ENCODE measurements at regions not wholly inside any gene's neighbourhood (a gene's known extent, or its start where the extent isn't known, plus 50 kb on each side); places are given as distances from the start of the nearest gene placed in this dataset.

GRCh38 chr6:163750431-163751031, 336.0 kb downstream of the QKI start:
- Histone ChIP-seq H4K20me1 (ENCODE audit: control insufficient read depth, extremely low read depth, insufficient read depth, low read length) (no peaks in the 10 kb centered on the region), H2AFZ (ENCODE audit: control insufficient read depth, low read length) (peak overlapping the region; percentile 83), H3K4me1 (ENCODE audit: control insufficient read depth, extremely low read depth, insufficient read depth, low read length) (peaks cover 24% of the 10 kb centered on the region), H3K36me3 (ENCODE audit: control insufficient read depth in 2 of 2, extremely low read depth in 1 of 2, insufficient read depth in 2 of 2, low read length in 2 of 2) (no peaks in the 10 kb centered on the region), H3K9ac (ENCODE audit: control insufficient read depth, extremely low read depth, insufficient read depth, low read length) (no peak overlapping the region), H3K9me3 (ENCODE audit: control insufficient read depth, low read depth, low read length) (peaks cover 1% of the 10 kb centered on the region), H3K9me1 (ENCODE audit: control insufficient read depth, extremely low read depth, insufficient read depth, low read length) (no peaks in the 10 kb centered on the region), H3K4me3 (ENCODE audit: control insufficient read depth in 2 of 3, extremely low read depth in 1 of 3, insufficient read depth in 2 of 3, low read depth in 1 of 3, low read length in 3 of 3) (peak overlapping the region in 1 of 3 experiments; percentile 32), H3K79me2 (ENCODE audit: control insufficient read depth, insufficient read depth, low read length) (no peaks in the 10 kb centered on the region), H3K4me2 (ENCODE audit: control insufficient read depth, extremely low read depth, insufficient read depth, low read depth, low read length) (peak overlapping the region; percentile 54), H3K27me3 (ENCODE audit: control insufficient read depth, extremely low read depth, insufficient read depth, low read length) (no peaks in the 10 kb centered on the region), H3K27ac (ENCODE audit: control insufficient read depth, insufficient read depth, low read length) (peak overlapping the region; percentile 20)
- DNase-seq (ENCODE audit: low read depth, low spot score) = no peak
- FAIRE-seq = no peak
- TF ChIP-seq EZH2 (IDR thresholded peaks at IDR 0.05; ENCODE audit: low read length) = no peak
- no peak for TF ChIP-seq CTCF (optimal IDR thresholded peaks at IDR 0.05 in 1 of 3, IDR thresholded peaks at IDR 0.05 in 1 of 3, conservative IDR thresholded peaks at IDR 0.05 in 1 of 3; ENCODE audit: extremely low read depth in 1 of 3, insufficient read depth in 2 of 3, low read length in 3 of 3)
- dilution Hi-C loops (cut with MboI; ENCODE audit: extremely low pct_ligation_motif_present, low sequenced_read_pairs) = no loop called here

GRCh38 chr6:163748886-163749285, 334.4 kb downstream of the QKI start:
- Histone ChIP-seq H3K4me1 (ENCODE audit: control insufficient read depth, extremely low read depth, insufficient read depth, low read length) (peaks cover 24% of the 10 kb centered on the region), H3K9me3 (ENCODE audit: control insufficient read depth, low read depth, low read length) (peaks cover 1% of the 10 kb centered on the region), H3K27ac (ENCODE audit: control insufficient read depth, insufficient read depth, low read length) (no peak overlapping the region), H3K79me2 (ENCODE audit: control insufficient read depth, insufficient read depth, low read length) (no peaks in the 10 kb centered on the region), H3K27me3 (ENCODE audit: control insufficient read depth, extremely low read depth, insufficient read depth, low read length) (no peaks in the 10 kb centered on the region), H4K20me1 (ENCODE audit: control insufficient read depth, extremely low read depth, insufficient read depth, low read length) (no peaks in the 10 kb centered on the region), H3K4me2 (ENCODE audit: control insufficient read depth, extremely low read depth, insufficient read depth, low read depth, low read length) (no peak overlapping the region), H3K4me3 (ENCODE audit: control insufficient read depth in 2 of 3, extremely low read depth in 1 of 3, insufficient read depth in 2 of 3, low read depth in 1 of 3, low read length in 3 of 3) (no peak overlapping the region), H3K9ac (ENCODE audit: control insufficient read depth, extremely low read depth, insufficient read depth, low read length) (no peak overlapping the region), H3K9me1 (ENCODE audit: control insufficient read depth, extremely low read depth, insufficient read depth, low read length) (no peaks in the 10 kb centered on the region), H3K36me3 (ENCODE audit: control insufficient read depth in 2 of 2, extremely low read depth in 1 of 2, insufficient read depth in 2 of 2, low read length in 2 of 2) (no peaks in the 10 kb centered on the region), H2AFZ (ENCODE audit: control insufficient read depth, low read length) (no peak overlapping the region)
- dilution Hi-C loops (cut with MboI; ENCODE audit: extremely low pct_ligation_motif_present, low sequenced_read_pairs) = no loop called here
- FAIRE-seq (no peak), DNase-seq (ENCODE audit: low read depth, low spot score) (no peak)
- TF ChIP-seq CTCF (optimal IDR thresholded peaks at IDR 0.05 in 1 of 3, IDR thresholded peaks at IDR 0.05 in 1 of 3, conservative IDR thresholded peaks at IDR 0.05 in 1 of 3; ENCODE audit: extremely low read depth in 1 of 3, insufficient read depth in 2 of 3, low read length in 3 of 3) (no peak), EZH2 (IDR thresholded peaks at IDR 0.05; ENCODE audit: low read length) (no peak)

Data from keratinocyte (primary cell).